HG03097 (cell line): ENCODE measurements at regions not wholly inside any gene's neighbourhood (a gene's known extent, or its start where the extent isn't known, plus 50 kb on each side); places are given as distances from the start of the nearest gene placed in this dataset.
"Not testable (repeated sequence)": the region's sequence is repeated elsewhere in the genome, so short reads cannot be mapped to it uniquely, and the experiment has no call there.

Experiments used
- ATAC-seq: cut with Tn5 transposase; IDR thresholded peaks from one replicate; pipeline ENCODE4 v1.9.1; 2021; ENCODE audit not compliant: unreplicated experiment, low FRiP score

- no peak for ATAC-seq
These were observed 88.2 kb upstream of the TMEM18 start for GRCh38 chr2:765369-765768.

- ATAC-seq = no peak
These were observed 86.7 kb upstream of the TMEM18 start for GRCh38 chr2:763766-764525.

DNA sequence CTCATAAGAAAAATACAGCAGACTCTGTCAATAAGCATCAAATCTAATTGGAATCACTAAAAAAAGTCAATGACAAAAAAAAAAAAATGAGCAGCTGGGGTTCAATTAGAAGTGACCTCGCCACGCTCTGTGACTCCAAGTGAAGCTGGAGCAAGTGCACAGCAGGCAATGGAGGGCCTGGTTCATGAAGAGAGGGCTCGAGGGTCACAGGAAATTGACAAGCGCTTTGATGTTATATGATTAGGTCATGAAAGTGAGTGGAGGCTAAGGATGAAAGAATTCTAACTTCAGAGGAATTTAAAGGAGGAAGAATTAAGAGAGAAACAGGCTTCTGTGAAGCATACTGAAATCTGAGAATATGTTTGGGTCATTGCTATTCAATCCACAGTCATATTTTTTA, 85.4 kb upstream of the TMEM18 start:
- no peak for ATAC-seq

- ATAC-seq = no peak
These were observed 84.2 kb upstream of the TMEM18 start for GRCh38 chr2:761384-761783.

DNA sequence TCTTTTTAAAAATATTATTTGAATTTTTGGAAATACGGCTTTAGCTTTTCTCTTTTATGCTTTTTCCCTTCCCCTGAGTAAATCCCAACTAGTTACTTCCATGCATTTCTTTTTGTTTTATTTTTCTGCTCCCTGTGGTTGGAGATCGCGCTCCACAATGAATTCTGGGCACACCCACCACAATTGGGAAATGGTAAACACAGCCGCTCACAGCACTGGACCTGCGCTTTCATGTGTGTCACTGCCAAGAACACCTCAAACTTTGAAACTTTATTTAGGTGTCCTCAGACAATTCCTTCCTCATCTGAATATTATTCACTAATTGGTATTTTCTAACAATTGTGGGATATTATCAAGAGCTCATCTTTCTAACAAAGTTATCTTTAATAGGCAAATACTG, 82.8 kb upstream of the TMEM18 start:
- ATAC-seq = no peak

DNA sequence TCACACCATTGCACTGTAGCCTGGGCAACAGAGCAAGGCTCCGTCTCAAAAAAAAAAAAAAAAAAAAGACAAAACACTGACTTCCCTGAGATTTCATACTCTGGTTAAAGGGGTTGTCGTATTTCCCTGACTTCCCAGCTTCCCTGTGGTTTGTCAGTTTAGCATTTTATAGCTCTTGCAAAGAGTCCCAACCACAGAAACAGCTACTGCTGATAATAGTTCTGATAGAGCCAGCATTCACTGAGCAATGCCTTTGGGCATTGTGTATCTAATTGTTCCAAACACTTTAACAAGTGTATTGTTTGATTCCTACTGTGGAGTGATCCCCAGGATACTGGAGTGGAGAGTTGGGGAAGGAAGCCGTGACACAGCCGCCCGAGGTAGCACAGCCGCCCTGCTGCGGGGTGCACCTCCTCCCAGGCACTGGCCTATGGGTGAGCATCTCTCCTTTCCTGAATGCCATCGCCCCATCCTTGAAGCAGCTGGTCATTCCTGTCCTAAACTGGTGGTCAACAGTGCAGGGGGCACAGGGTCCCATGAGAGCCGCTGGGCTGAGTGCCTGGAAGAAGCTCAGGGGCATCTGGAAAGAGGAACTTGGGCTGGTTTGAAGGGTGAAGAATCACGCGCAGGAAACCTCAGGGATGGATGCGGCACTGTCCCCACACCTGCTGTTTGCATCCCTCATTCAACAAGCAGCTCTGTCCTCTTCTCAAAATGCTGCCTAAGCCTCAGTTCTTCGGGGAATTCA, 81.0 kb upstream of the TMEM18 start:
- no peak for ATAC-seq

GRCh38 chr2:753123-753522, 75.9 kb upstream of the TMEM18 start:
- ATAC-seq = no peak

DNA sequence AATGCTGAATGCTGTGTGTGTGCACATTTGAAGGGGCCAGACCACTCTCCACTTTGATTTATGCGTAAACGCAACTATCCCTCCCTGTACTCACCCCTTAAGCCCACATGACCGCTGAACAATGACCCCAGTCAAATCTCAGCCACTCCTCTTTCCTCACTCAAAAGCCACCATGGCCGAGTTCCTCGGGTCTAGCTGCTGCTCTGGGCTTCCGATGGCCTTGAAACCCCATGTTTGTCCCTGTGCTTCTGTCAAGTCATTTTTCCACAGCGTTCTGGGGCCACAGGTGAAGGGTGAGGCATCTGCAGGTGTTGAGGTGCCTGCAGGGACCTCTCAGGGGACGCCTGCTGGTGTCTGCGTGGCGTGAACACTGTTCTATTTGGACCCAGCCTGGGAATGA, 74.3 kb upstream of the TMEM18 start:
- ATAC-seq = no peak

DNA sequence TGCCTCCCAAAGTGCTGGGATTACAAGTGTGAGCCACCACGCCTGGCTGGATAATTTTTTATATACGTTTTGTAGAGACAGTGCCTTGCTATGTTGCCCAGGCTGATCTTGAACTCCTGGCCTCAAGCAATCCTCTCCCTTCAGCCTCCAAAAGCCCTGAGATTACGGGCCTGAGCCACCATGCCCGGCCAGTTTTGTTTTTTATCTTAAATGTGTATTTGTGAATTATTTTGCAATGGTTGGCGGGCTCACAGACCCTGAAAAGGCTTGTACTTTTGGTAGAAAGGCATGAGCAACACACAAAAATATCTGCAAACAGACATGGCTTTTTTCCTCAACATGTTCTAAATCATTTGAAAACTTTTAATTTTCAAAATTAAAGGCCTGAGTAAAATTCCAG, 73.4 kb upstream of the TMEM18 start:
- no peak for ATAC-seq

GRCh38 chr2:747762-748351, 70.7 kb upstream of the TMEM18 start:
- no peak for ATAC-seq

DNA sequence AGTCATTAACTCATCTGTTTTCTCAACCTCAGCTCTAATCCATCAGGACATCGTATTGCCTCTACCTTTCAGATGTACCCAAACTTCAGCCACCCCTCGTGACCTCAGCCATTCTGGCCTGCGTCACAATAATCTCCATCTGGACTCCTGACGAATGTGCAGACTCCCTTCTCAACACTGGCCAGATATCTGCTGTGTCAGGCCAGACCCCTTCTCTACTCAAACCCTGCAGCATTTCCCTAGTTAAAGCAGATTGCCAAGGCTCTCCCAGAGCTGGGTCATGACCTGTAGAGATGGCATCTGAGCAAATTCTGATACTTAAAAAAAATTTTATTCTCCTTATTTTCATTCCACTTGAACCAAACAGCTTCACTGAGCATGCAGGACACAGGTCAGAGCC, 69.5 kb upstream of the TMEM18 start:
- no peak for ATAC-seq

DNA sequence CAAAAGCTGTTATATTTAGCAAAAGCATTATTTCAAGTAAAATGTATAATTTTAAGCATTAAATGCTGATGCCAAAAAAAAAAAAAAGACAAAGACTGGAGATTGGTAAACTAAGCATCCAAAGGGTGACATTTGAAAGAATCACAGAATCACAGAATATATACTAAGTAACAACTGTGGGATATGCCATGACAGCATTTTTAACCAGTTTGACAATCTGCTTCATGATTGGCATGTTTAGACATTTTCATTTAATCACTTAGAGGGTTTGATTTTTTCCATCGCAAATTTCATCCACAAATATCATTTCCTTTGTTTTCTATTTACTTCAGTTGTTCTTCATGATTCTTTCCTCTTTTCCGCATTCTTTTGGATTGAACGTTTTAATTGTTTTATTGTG, 66.9 kb upstream of the TMEM18 start:
- ATAC-seq = no peak

GRCh38 chr2:742221-742620, 65.0 kb upstream of the TMEM18 start:
- no peak for ATAC-seq

DNA sequence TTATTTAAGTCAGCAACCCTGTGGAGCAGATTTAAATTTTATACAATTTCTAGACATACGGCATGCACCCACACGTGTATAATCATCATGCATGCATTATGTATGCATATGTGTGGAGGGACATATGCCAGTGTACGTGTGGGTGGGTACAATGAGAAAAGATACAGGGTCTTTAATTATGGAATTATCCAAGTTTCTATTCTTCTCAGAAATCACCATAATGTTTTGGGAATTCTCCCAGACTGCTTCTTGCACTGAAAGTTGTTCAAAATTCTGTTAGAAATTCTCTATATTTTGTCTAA, 63.9 kb upstream of the TMEM18 start:
- no peak for ATAC-seq

DNA sequence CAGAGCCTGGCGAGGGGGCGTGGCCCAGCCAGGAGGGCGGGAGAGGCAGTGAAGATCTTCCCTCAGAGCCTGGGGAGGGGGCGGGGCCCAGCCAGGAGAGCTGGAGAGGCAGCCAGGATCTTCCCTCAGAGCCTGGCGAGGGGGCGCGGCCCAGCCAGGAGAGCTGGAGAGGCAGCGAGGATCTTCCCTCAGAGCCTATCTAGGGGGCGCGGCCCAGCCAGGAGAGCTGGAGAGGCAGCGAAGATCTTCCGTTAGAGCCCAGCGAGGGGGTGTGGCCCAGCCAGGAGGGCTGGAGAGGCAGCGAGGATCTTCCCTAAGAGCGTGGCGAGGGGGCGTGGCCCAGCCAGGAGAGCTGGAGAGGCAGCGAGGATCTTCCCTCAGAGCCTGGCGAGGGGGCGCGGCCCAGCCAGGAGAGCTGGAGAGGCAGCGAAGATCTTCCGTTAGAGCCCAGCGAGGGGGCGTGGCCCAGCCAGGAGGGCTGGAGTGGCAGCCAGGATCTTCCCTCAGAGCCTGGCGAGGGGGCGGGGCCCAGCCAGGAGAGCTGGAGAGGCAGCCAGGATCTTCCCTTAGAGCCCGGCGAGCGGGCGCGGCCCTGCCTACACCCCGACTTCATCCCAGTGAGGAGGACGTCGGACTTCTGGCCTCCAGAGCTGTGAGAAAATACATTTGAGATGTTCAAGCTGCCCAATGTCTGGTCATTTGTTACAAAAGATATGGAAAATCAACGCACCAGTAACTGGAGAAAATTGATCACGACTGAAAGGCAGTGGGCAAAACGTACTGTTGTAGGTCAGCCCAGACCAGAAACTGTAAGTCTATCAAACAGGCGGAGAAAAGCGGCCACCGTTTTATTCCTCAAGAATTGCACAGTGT, 63.4 kb upstream of the TMEM18 start:
- ATAC-seq = peak; percentile 54

DNA sequence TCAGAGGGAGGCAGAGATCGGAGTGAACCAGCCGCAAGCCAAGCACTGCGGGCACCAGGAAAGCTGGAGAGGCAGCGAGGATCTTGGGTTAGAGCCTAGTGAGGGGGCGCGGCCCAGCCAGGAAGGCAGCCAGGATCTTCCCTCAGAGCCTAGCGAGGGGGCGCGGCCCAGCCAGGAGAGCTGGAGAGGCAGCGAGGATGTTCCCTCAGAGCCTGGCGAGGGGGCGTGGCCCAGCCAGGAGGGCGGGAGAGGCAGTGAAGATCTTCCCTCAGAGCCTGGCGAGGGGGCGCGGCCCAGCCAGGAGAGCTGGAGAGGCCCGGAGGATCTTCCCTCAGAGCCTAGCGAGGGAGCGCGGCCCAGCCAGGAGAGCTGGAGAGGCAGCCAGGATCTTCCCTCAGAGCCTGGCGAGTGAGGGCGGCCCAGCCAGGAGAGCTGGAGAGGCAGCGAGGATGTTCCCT, 62.7 kb upstream of the TMEM18 start:
- not testable (repeated sequence) for ATAC-seq

GRCh38 chr2:736939-737338, 59.7 kb upstream of the TMEM18 start:
- no peak for ATAC-seq

- ATAC-seq = no peak
These were observed 58.5 kb upstream of the TMEM18 start for GRCh38 chr2:735670-736218.

DNA sequence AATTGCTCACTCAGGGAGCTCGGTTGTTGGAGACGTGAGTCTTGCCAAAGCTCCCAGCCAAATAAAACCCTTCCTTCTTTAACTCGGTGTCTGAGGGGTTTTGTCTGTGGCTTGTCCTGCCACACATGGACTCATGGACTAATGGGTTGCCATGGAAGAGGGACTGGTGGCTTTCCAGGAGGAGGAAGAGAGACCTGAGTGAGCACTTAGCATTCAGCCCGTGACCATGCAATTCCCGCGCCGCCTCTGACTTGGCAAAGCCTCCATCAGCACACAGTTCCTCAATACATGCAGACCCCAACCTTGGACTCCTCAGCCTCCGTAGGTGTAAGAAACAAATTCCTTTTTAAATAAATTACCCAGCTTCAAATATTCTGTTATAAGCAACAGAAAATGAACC, 57.3 kb upstream of the TMEM18 start:
- ATAC-seq = no peak

DNA sequence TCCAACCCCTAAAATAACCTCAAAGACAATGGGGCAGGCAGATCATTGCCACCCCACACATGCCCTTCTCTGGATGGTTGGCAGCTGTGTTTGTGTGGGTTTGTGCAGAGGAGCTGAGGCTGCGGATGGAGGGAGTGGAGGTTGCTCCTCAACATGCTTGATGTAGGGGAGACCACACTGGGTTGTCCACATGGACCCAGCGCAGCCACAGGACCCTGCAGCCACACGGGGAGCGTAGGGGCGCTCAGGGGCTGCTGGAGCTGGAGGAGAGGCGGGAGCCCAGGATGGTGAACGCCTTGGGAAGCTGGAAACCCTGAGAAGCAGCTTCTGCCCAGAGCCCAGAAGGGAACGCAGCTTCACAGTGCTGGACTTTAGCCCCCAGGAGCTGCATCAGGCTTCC, 56.3 kb upstream of the TMEM18 start:
- no peak for ATAC-seq

DNA sequence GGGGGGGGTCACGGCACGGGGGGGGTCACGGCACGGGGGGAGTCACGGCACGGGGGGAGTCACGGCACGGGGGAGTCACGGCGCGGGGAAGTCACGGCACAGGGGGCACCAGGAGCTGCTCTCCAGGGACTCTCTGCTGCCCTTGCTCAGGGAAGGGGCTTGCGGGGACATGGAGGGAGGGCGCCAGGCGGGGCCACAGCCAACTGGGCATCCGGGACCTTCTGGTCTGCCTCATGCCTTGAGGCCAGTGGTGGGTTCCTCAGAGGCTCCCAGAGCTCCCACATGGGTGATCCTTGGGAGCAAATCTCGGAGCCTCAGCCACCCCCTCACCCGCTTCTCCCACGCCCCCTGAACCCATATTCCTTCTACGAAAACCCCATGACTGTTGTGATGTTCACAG, 55.8 kb upstream of the TMEM18 start:
- no peak for ATAC-seq
